Astrocyte of the cerebellum (primary cell): ENCODE measurements at regions not wholly inside any gene's neighbourhood (a gene's known extent, or its start where the extent isn't known, plus 50 kb on each side); places are given as distances from the start of the nearest gene placed in this dataset.

Source experiments
- DNase-seq: peaks from one replicate; pipeline ENCODE4 v3.0.0-alpha.2; 2011; ENCODE audit warnings: low read depth
- H3K4me3 ChIP-seq: 2 replicates; pipeline ENCODE4 v1.5.1; 2011; ENCODE audit warnings: mild to moderate bottlenecking, low read depth, low read length, moderate library complexity
- in situ Hi-C: cut with HindIII; loops from 2 replicates; pipeline ENCODE4 v1.10.0; 2017; ENCODE audit warnings: low sequenced_read_pairs
- TF ChIP-seq, protein P1 (sequence below): IDR thresholded peaks from 2 replicates; pipeline ENCODE4 v1.5.1; 2012; ENCODE audit warnings: low read length, low read depth, moderate library complexity, mild to moderate bottlenecking; ENCODE audit errors: missing control alignments

DNA sequence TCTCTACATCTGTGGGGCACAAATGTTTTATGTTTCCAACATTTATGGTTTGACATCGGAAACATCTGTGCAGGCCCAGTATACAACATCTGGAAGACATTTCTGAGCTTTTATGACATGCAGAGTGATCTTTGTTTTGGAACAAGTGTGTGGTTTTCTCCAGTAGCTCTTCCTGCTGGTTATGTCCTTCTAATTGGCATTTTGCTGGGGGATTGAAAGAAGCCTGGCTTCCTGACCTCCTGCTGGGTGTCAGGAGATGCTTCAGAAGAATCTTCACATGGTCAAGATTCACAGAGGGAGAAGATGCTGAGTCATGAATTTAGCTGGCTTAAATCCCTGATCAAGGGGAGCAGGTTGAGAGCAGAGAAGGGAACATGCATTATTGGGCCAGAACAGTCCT lies 279.5 kb upstream of the MYOCD start:
- no peak overlapping the region for H3K4me3 ChIP-seq
- peak; percentile 4 for DNase-seq
- TF ChIP-seq, protein P1, sequence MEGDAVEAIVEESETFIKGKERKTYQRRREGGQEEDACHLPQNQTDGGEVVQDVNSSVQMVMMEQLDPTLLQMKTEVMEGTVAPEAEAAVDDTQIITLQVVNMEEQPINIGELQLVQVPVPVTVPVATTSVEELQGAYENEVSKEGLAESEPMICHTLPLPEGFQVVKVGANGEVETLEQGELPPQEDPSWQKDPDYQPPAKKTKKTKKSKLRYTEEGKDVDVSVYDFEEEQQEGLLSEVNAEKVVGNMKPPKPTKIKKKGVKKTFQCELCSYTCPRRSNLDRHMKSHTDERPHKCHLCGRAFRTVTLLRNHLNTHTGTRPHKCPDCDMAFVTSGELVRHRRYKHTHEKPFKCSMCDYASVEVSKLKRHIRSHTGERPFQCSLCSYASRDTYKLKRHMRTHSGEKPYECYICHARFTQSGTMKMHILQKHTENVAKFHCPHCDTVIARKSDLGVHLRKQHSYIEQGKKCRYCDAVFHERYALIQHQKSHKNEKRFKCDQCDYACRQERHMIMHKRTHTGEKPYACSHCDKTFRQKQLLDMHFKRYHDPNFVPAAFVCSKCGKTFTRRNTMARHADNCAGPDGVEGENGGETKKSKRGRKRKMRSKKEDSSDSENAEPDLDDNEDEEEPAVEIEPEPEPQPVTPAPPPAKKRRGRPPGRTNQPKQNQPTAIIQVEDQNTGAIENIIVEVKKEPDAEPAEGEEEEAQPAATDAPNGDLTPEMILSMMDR: no peak
- in situ Hi-C loops: no loop called here

DNA sequence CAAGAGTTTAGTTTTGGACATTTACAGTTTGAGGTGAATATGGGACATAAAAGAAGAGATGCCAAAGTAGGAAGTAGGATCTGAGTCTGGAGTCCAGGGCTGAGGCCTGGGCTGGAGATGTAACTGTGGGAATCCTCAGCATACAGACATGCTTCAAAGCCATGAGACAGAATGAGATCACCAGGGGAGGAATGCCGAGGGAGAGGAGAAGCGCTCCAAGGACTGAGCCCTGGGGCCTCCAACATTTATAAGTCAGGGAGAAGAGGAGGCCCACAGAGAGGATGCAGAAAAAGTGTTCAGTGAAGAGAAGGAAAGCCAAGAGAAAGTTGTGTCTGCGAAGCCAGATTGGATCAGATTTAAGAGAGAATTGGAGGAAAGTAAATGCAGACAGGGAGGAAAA lies 277.5 kb upstream of the MYOCD start:
- in situ Hi-C loops: no loop called here
- DNase-seq: no peak
- no peak overlapping the region for H3K4me3 ChIP-seq
- TF ChIP-seq, protein P1: no peak

DNA sequence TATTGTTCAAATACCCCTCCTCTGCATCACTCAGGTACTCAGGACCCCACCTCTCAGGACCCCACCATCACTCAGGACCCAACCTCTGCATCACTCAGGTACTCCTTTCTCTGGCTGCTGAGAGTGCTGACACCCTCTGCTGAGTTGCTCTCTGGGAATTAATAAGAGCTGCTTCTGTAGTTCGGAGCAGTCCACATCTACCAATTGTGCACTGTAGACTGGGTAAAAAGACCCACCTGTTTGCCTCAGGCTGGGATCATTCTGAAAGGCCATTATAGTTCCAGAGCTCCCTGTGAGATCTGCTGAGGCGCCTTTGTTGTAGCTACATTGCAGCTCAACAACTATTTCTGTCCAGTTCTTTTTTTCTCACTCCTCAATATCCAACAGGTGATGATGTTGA lies 276.3 kb upstream of the MYOCD start:
- H3K4me3 ChIP-seq: no peak overlapping the region
- in situ Hi-C loops: no loop called here
- DNase-seq: no peak
- TF ChIP-seq, protein P1: no peak

DNA sequence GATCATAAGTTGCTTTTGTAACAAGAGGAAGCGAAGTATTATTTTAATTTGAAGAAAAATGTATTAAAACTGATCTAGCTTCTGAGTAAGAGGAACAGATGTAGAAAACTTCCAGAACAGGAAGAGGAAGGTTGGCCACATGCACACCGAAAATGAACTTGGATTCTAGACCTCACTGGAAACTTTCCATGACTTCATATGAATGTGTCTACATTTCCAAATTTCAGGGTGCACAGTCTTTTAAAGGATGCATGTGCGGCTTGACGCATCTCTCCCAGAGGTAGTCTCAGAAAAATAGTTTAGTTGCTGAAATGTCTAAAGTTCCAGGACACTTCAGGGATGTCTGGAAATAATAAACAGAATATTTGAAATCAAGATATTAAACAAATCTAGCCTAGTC lies 275.1 kb upstream of the MYOCD start:
- no peak for DNase-seq
- TF ChIP-seq, protein P1: no peak
- in situ Hi-C loops: no loop called here
- H3K4me3 ChIP-seq: no peak overlapping the region

DNA sequence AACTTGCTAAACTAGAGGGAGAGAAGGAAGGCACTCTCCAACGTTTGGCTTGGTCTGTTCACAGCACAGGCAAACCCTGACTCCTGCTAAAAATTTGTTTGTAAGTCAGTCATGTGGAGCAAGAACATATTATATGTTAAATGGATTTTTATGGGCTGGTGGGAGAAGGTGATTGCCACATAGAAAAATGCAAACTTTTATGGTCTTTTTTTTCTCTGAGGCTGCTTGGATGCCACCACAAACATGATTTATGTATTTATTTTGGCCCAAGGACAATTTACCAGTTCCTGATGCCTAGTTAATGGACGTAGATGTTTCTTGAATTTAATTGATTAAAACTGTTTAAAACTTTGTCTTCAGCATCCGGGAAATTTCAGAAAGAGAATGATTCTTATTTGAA lies 274.2 kb upstream of the MYOCD start:
- TF ChIP-seq, protein P1: no peak
- DNase-seq: no peak
- no peak overlapping the region for H3K4me3 ChIP-seq
- in situ Hi-C loops: no loop called here

DNA sequence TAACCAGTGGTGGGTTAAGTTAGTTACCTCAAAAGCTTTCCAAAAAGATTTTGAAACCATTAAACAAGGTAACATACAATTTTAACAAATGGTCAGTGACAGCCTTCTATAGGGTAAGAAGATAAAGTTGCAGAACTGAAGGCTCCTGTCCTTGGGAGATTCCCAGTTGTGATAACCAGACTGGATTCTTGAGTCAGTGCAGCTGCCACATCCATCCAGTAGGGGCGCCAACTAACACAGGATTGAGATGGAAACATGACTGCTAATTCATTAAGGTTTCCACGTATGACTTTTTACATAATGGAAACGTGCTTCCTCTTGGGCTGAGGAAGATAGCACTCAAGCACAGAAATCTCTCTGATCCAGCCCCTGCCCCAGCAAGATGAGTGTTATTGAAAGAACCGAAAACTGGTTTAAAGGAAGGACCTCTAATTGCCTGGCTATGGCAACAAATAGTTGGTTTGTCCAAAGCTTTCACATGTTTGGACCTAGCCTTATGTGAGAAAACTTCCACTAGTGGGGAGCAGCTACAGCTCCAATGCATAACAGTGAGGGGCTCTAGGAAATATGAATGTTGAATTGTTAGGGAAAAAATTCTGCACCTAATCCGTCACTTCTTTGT lies 269.8 kb upstream of the MYOCD start:
- no peak overlapping the region for H3K4me3 ChIP-seq
- no peak for DNase-seq
- TF ChIP-seq, protein P1: peak; percentile 59
- in situ Hi-C loops: no loop called here
